GM21423 (cell line): ENCODE measurements at regions not wholly inside any gene's neighbourhood (a gene's known extent, or its start where the extent isn't known, plus 50 kb on each side); places are given as distances from the start of the nearest gene placed in this dataset.

Experiments
- ATAC-seq: cut with Tn5 transposase; IDR thresholded peaks from one replicate; pipeline ENCODE4 v1.9.1; 2021; ENCODE audit warnings: mild to moderate bottlenecking, moderate library complexity; ENCODE audit not compliant: unreplicated experiment

DNA sequence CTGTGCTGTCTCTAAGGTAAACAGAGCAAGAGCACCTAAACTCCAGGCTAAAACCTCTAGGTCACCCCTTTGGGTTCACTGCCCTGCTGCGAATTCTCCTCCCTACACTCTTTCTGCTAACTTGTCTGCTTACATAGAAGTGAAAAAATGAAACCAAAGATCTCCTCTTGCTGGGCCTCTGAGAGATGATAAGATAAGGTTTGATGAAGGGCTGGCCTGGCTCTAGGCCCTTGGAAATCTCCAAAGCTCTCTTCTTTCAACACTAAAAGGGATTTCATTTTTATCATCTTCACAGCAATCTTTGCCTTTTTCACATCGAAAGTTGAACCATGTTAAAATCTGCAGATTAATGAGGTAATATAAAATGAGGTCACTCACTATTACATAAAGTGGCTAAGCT lies 450.8 kb upstream of the TLE4 start:
- ATAC-seq = no peak

GRCh38 chr9:79123415-79123814 lies 448.4 kb upstream of the TLE4 start:
- ATAC-seq = no peak

GRCh38 chr9:79127661-79128060 lies 444.1 kb upstream of the TLE4 start:
- no peak for ATAC-seq

- no peak for ATAC-seq
Observed at GRCh38 chr9:79129865-79130480, 441.8 kb upstream of the TLE4 start.

DNA sequence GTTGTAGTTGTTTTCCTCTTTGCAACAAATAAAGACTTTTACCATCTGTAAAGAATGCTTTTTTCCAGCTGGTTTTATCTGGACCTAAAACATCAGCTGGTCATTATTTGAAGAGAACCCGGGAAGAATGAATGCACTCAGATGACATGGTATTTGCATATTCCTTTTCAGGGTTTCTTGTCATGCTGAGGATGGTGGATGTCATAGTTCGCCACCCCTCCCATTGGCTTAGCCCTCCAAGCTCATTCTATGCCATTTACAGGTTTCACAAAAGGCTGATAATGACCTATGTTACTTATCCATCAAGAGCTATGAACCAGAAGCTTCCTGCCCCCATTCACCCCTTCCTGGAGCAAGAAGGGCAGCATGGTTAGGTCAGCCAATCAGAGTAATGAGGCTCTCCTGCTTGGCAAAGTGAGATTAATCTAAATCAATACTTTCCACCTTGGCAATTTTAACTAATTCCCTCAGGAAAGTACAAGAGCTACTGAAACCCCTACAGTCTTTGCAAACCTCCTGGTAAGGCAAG lies 440.5 kb upstream of the TLE4 start:
- no peak for ATAC-seq

DNA sequence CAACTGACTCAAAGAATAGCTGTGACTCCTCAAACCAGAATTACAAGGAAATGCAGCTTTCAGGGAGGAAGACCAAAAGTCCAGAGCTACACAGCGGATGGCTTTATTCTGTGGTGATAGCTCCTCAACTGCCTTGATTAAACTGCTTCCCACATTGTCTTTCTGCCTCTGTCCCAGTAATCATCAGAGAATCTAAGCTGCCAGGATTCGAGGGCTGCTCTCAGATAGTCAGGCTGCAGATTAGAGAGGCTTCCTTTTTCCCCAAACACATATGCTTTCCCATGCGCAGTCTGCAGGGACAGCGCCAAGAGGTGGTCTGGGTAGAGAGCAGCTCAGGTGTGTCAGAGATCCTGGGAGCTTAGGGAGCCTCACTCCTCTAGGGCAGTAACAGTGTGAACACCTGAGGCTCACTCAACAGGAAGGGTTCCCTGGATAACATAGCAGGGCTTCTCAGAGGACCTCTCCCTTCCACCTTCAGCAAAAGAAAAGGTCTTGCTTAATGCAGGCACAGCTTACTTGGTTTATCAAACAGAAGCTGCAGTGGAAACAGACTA lies 439.9 kb upstream of the TLE4 start:
- ATAC-seq = no peak

GRCh38 chr9:79134654-79135053 lies 437.1 kb upstream of the TLE4 start:
- no peak for ATAC-seq

GRCh38 chr9:79135681-79136415 lies 435.9 kb upstream of the TLE4 start:
- no peak for ATAC-seq

GRCh38 chr9:79140751-79141150 lies 431.0 kb upstream of the TLE4 start:
- no peak for ATAC-seq

- no peak for ATAC-seq
Observed at GRCh38 chr9:79143211-79143610, 428.6 kb upstream of the TLE4 start.

DNA sequence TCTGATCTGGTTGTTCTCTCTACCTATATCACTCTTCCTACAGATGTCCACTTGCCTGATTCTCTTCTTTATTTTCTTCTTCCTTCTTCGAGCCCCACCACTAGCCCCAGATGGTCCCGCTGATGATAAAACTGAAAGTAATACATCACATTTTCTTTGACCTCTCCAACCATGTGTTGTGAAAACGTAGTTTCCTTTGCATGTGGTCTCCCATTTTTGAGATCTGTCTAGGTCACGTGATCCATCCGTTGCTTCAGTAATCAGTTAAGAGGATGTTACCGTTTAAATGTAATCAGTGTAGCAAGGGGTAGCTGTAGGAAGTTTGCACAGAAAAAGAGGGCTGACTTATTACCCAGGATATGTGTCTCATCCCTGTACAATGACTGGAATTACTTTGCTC lies 426.3 kb upstream of the TLE4 start:
- ATAC-seq = no peak

GRCh38 chr9:79149585-79149984 lies 422.2 kb upstream of the TLE4 start:
- no peak for ATAC-seq

DNA sequence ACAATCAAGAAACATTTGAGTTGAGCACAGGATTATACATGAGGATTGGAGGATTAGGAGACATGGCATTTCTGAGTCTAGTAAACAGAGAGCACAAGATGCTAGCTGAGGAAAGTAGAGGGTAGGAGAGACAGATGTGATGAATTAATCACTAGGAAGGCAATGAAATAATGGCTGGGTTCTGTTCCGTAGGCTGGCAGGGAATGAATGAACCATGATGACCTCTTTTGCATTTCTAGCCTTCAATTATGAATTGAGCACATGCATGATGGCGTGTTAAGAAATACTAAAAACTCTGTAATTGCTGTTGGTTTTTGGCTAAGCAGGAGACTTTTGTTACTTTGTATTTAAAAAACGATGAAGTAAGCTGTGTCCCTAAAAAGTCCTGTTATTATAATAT lies 420.0 kb upstream of the TLE4 start:
- no peak for ATAC-seq

GRCh38 chr9:79152306-79152705 lies 419.5 kb upstream of the TLE4 start:
- no peak for ATAC-seq

DNA sequence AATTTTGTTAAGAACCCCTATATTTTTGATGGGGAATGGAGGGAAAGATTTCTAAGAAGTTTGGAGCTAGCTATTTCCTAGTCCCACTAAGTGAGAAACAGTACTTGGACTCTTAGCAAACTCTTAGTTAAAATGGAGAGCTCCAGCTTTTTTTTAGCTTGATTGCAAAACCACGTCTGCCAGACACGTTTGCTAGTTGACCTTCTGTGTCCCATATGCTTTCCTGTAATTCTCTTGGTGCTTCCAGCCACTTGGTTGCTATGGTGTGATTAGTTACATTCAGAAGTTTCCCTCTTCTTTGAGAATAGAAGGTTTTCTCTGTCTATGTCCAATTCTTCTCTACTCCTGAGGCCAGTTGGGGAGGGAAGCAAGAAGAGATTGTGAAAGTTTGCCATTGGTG lies 417.0 kb upstream of the TLE4 start:
- no peak for ATAC-seq

- no peak for ATAC-seq
Observed at GRCh38 chr9:79155308-79155707, 416.5 kb upstream of the TLE4 start.

GRCh38 chr9:79163544-79163943 lies 408.2 kb upstream of the TLE4 start:
- ATAC-seq = no peak

GRCh38 chr9:79164406-79164805 lies 407.4 kb upstream of the TLE4 start:
- ATAC-seq = no peak

DNA sequence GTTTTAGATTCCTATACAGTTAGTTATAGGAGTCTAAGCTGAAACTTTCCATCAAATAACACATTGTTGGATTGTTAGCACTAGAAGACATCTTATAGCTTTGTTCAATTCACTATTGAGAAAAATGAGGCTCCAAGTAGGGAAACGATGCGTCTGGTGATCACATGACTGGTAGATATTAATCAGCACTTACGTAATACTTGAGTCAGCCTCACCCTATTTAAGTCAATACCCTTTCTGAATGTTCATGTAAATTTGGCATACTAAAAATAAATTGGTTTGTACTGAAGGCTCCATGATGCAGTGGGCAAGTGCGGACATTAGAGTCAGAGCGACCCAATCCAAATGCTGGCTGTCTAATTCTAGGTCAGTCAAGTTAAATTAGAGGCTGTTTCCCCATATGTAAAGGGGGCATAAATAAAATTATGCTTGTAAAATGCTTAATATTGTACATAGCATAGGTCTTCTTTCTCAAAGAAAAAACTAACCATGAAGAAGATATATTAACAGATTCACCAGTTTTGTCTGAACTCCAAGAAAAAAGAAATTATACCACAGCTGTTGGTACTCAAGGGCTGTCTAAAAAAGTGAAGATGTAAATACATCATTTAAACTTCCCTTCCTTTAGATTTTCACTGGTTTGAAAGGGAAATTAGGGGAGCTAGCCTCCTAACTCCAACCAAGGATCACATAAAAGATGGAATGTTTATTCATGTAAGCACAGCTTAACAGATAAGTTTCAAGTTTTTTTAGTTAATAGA lies 406.6 kb upstream of the TLE4 start:
- no peak for ATAC-seq

- no peak for ATAC-seq
Observed at GRCh38 chr9:79166005-79166404, 405.8 kb upstream of the TLE4 start.

DNA sequence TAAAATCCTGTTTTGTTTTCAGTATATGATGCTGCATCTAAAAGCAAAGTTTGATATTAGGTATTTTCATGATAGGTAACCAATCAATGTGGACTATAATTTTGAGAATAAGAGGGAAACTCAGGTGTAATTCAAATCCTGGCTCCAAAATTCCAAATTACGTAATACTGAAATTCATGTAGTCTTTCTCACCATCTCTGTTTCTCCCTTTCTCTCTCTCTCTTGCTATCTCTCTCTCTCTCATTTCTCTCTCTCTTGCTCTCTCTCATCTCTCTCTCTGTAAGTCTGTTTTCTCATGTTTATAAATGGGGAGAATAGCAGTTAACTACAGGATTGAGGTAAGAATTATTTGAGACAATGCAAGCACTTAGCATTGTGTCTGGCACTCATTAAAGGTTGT lies 401.1 kb upstream of the TLE4 start:
- no peak for ATAC-seq

DNA sequence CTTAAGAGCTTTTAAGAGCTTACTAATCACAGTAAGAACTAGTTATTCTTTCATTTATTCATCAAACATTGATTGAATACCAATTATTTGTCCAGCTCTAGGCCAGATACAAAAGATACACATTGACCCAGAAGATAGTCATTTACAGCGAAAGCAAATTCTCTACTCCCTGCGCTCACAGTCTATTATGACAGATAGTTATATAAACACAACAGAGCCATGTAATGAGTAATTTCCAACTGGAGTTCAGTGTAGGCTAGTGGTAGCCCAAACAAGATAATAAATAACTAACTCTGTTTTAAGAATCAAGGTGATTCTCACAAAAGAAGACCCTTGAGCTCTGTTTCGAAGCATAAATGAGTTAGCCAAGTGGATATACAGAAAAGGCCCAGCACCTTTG lies 397.8 kb upstream of the TLE4 start:
- no peak for ATAC-seq
